H9 (cell line): ENCODE measurements at regions not wholly inside any gene's neighbourhood (a gene's known extent, or its start where the extent isn't known, plus 50 kb on each side); places are given as distances from the start of the nearest gene placed in this dataset.

ENCODE experiments used
- DNase-seq: peaks from one replicate; pipeline ENCODE4 v3.0.0-alpha.2; 2017
- H2AFZ ChIP-seq: one replicate; pipeline ENCODE4 v1.6.1; 2013; ENCODE audit warnings: mild to moderate bottlenecking, low read length, control low read depth, moderate library complexity
- H2AK5ac ChIP-seq: 2 replicates; pipeline ENCODE4 v1.6.1; 2013; ENCODE audit warnings: low read length, control low read depth, mixed read lengths; ENCODE audit not compliant: insufficient read length
- H2BK120ac ChIP-seq: one replicate; pipeline ENCODE4 v1.6.1; 2013; ENCODE audit warnings: low read depth, mild to moderate bottlenecking, low read length, control low read depth, inconsistent platforms; ENCODE audit not compliant: poor library complexity, severe bottlenecking
- H2BK12ac ChIP-seq: 2 replicates; pipeline ENCODE4 v1.6.1; 2013; ENCODE audit warnings: low read length, control low read depth, mixed read lengths, low read depth; ENCODE audit not compliant: insufficient read length
- H2BK15ac ChIP-seq: 2 replicates; pipeline ENCODE4 v1.6.1; 2013; ENCODE audit warnings: low read depth, low read length, control low read depth
- H2BK20ac ChIP-seq: one replicate; pipeline ENCODE4 v1.6.1; 2013; ENCODE audit warnings: low read depth, mild to moderate bottlenecking, low read length, control low read depth, inconsistent platforms; ENCODE audit not compliant: poor library complexity, severe bottlenecking
- H2BK5ac ChIP-seq: 2 replicates; pipeline ENCODE4 v1.6.1; 2013; ENCODE audit warnings: low read length, control low read depth, mixed read lengths; ENCODE audit not compliant: insufficient read length
- H3K14ac ChIP-seq: 2 replicates; pipeline ENCODE4 v1.6.1; 2013; ENCODE audit warnings: low read length, control low read depth; ENCODE audit not compliant: insufficient read depth
- H3K18ac ChIP-seq: 2 replicates; pipeline ENCODE4 v1.6.1; 2013; ENCODE audit warnings: low read depth, mild to moderate bottlenecking, mixed read lengths, low read length, control low read depth; ENCODE audit not compliant: insufficient read length
- H3K23ac ChIP-seq: 2 replicates; pipeline ENCODE4 v1.6.1; 2013; ENCODE audit warnings: low read length, control low read depth, mixed read lengths, low read depth; ENCODE audit not compliant: insufficient read length
- H3K23me2 ChIP-seq: 2 replicates; pipeline ENCODE4 v1.6.1; 2013; ENCODE audit warnings: low read depth, mild to moderate bottlenecking, mixed read lengths, low read length, control low read depth; ENCODE audit not compliant: insufficient read length, poor library complexity, severe bottlenecking
- H3K27ac ChIP-seq: 2 replicates; pipeline ENCODE4 v1.5.1; 2013; ENCODE audit warnings: low read length, control low read depth, mixed read lengths, low read depth; ENCODE audit not compliant: insufficient read length
- H3K27me3 ChIP-seq: 2 replicates; pipeline ENCODE4 v1.6.1; 2013; ENCODE audit warnings: low read length, control low read depth, inconsistent platforms; ENCODE audit not compliant: insufficient read depth
- H3K4ac ChIP-seq: 2 replicates; pipeline ENCODE4 v1.6.1; 2013; ENCODE audit warnings: low read depth, mild to moderate bottlenecking, control low read depth, inconsistent platforms, low read length, moderate library complexity
- H3K4me1 ChIP-seq: 2 replicates; pipeline ENCODE4 v1.6.1; 2013; ENCODE audit warnings: low read length, control low read depth, inconsistent platforms; ENCODE audit not compliant: insufficient read depth
- H3K4me2 ChIP-seq: 2 replicates; pipeline ENCODE4 v1.6.1; 2013; ENCODE audit warnings: low read length, control low read depth, mixed read lengths; ENCODE audit not compliant: insufficient read length, insufficient read depth
- H3K56ac ChIP-seq: 2 replicates; pipeline ENCODE4 v1.6.1; 2013; ENCODE audit warnings: low read depth, mild to moderate bottlenecking, mixed read lengths, low read length, control low read depth; ENCODE audit not compliant: insufficient read length
- H3K79me1 ChIP-seq: 2 replicates; pipeline ENCODE4 v1.6.1; 2013; ENCODE audit warnings: low read depth, mild to moderate bottlenecking, moderate library complexity, low read length, control low read depth, inconsistent platforms; ENCODE audit not compliant: insufficient read depth, poor library complexity, severe bottlenecking
- H3K79me2 ChIP-seq: 2 replicates; pipeline ENCODE4 v1.6.1; 2013; ENCODE audit warnings: low read length, control low read depth, inconsistent platforms; ENCODE audit not compliant: insufficient read depth
- H3K9ac ChIP-seq: 2 replicates; pipeline ENCODE4 v1.6.1; 2013; ENCODE audit warnings: low read length, control low read depth, mixed read lengths; ENCODE audit not compliant: insufficient read length; ENCODE audit errors: extremely low read depth
- H3K9me3 ChIP-seq: one replicate; pipeline ENCODE4 v1.6.1; 2013; ENCODE audit warnings: low read depth, low read length, inconsistent platforms; ENCODE audit not compliant: control insufficient read depth
- H3T11ph ChIP-seq: one replicate; pipeline ENCODE4 v1.6.1; 2013; ENCODE audit warnings: mild to moderate bottlenecking, low read length, control low read depth, inconsistent platforms
- H4K20me1 ChIP-seq: one replicate; pipeline ENCODE4 v1.6.1; 2013; ENCODE audit not compliant: control insufficient read depth, insufficient read length, insufficient read depth
- H4K5ac ChIP-seq: 2 replicates; pipeline ENCODE4 v1.6.1; 2013; ENCODE audit warnings: low read depth, mild to moderate bottlenecking, mixed read lengths, low read length, control low read depth; ENCODE audit not compliant: insufficient read length
- H4K8ac ChIP-seq: replicated peaks from 2 replicates; pipeline ENCODE4 v1.6.1; 2013; ENCODE audit warnings: low read length, control low read depth, mixed read lengths, low read depth; ENCODE audit not compliant: insufficient read length
- H4K91ac ChIP-seq: 2 replicates; pipeline ENCODE4 v1.6.1; 2013; ENCODE audit warnings: low read depth, mild to moderate bottlenecking, moderate library complexity, mixed read lengths, low read length, control low read depth; ENCODE audit not compliant: insufficient read length
- H3K27ac Mint-ChIP-seq, 3 experiments: 2 replicates in 2 of 3; 3 replicates in 1 of 3; pipeline ENCODE4 v1.8.0; 2020 to 2021; ENCODE audit warnings: mixed read lengths in 3 of 3, mild to moderate bottlenecking in 1 of 3, moderate library complexity in 1 of 3
- H3K27me3 Mint-ChIP-seq: 2 replicates; pipeline ENCODE4 v1.8.0; 2021; ENCODE audit warnings: low read depth, mild to moderate bottlenecking, moderate library complexity, mixed read lengths
- H3K36me3 Mint-ChIP-seq, 3 experiments: 2 replicates in 2 of 3; 3 replicates in 1 of 3; pipeline ENCODE4 v1.8.0; 2020 to 2021; ENCODE audit warnings: low read depth in 3 of 3, mixed read lengths in 3 of 3; ENCODE audit not compliant: insufficient read depth in 1 of 3
- H3K4me1 Mint-ChIP-seq, 2 experiments: 2 replicates each; pipeline ENCODE4 v1.8.0; 2020; ENCODE audit warnings: mixed read lengths in 2 of 2
- H3K4me3 Mint-ChIP-seq, 2 experiments: 2 replicates in 1 of 2; 3 replicates in 1 of 2; pipeline ENCODE4 v1.8.0; 2020 to 2021; ENCODE audit warnings: mild to moderate bottlenecking in 2 of 2, mixed read lengths in 2 of 2, moderate library complexity in 1 of 2
- H3K9me3 Mint-ChIP-seq, 2 experiments: 2 replicates in 1 of 2; 3 replicates in 1 of 2; pipeline ENCODE4 v1.8.0; 2020; ENCODE audit warnings: mild to moderate bottlenecking in 2 of 2, mixed read lengths in 2 of 2, moderate library complexity in 1 of 2
- CTCF ChIP-seq: fragments of 200-600 bp; sonication (generic); conservative IDR thresholded peaks from 3 replicates; pipeline ENCODE4 v1.8.0; 2021; ENCODE audit warnings: antibody characterized with exemption, mild to moderate bottlenecking
- WGBS: extraction: QIAGEN DNeasy Blood & Tissue Kit; methylation state at CpG from one replicate; pipeline ENCODE4 v1.1.7; 2013; ENCODE audit warnings: missing lambda C conversion rate, low lambda C conversion rate, mixed read lengths; ENCODE audit not compliant: insufficient read length; ENCODE audit errors: extremely low coverage; 5-methylcytosine and 5-hydroxymethylcytosine counted together

GRCh38 chr12:91890742-91891141 lies 254.9 kb downstream of the BTG1 start:
- Histone ChIP-seq H3K23me2 (no peaks in the 10 kb centered on the region), H2BK12ac (no peak overlapping the region), H3K9ac (no peak overlapping the region), H4K8ac (no peak overlapping the region), H3K4me2 (no peak overlapping the region), H3K79me1 (no peaks in the 10 kb centered on the region), H3K56ac (no peak overlapping the region), H3K27me3 (no peaks in the 10 kb centered on the region), H3K4me1 (no peaks in the 10 kb centered on the region), H2AK5ac (no peak overlapping the region), H3T11ph (no peak overlapping the region), H3K79me2 (no peaks in the 10 kb centered on the region), H3K9me3 (no peaks in the 10 kb centered on the region), H3K4ac (no peak overlapping the region), H3K14ac (no peak overlapping the region), H3K27ac (no peak overlapping the region), H2BK15ac (no peak overlapping the region), H2AFZ (no peak overlapping the region), H2BK20ac (no peak overlapping the region), H3K18ac (no peak overlapping the region), H4K20me1 (no peaks in the 10 kb centered on the region), H2BK5ac (no peak overlapping the region), H4K5ac (no peak overlapping the region), H4K91ac (no peak overlapping the region), H2BK120ac (no peak overlapping the region), H3K23ac (no peak overlapping the region)
- no peaks in the 10 kb centered on the region; the same call in 1 of the 2 replicates for H3K27me3 Mint-ChIP-seq
- no peaks in the 10 kb centered on the region for H3K9me3 Mint-ChIP-seq
- H3K36me3 Mint-ChIP-seq, result no peaks in the 10 kb centered on the region; a peak in 1 of 7 replicates
- DNase-seq, result no peak
- WGBS, result no CpG with 5 or more reads among the region's 1 CpG
- no peak overlapping the region for H3K4me3 Mint-ChIP-seq
- no peak overlapping the region for H3K27ac Mint-ChIP-seq
- H3K4me1 Mint-ChIP-seq, result no peaks in the 10 kb centered on the region
- no peak for TF ChIP-seq CTCF
